ENCODE measurements at regions not wholly inside any gene's neighbourhood (a gene's known extent, or its start where the extent isn't known, plus 50 kb on each side); places are given as distances from the start of the nearest gene placed in this dataset.

- H2AFZ ChIP-seq (ENCODE audit: low read depth, low read length) = no peak overlapping the region
- H3K9ac ChIP-seq (ENCODE audit: low read length) = no peak overlapping the region
- no peaks in the 10 kb centered on the region for H3K9me2 ChIP-seq (ENCODE audit: insufficient read depth, low read length)
- TF ChIP-seq SMC3 (conservative IDR thresholded peaks at IDR 0.05; ENCODE audit: poor library complexity) = no peak
- TF ChIP-seq EP300 (conservative IDR thresholded peaks at IDR 0.05; ENCODE audit: poor library complexity, severe bottlenecking) = no peak
- TF ChIP-seq RAD21 (conservative IDR thresholded peaks at IDR 0.05) = no peak
- no peak for TF ChIP-seq MXI1 (conservative IDR thresholded peaks at IDR 0.05; ENCODE audit: poor library complexity, severe bottlenecking)
- no peak for TF ChIP-seq EZH2 (IDR thresholded peaks at IDR 0.05; ENCODE audit: borderline replicate concordance, insufficient read depth, low read length, poor library complexity, severe bottlenecking)
- TF ChIP-seq POLR2AphosphoS5 (IDR thresholded peaks at IDR 0.05) = no peak
- no peak for TF ChIP-seq REST (IDR thresholded peaks at IDR 0.05; ENCODE audit: borderline replicate concordance)
- no peak for TF ChIP-seq TAF1 (IDR thresholded peaks at IDR 0.05; ENCODE audit: low read depth)
- TF ChIP-seq CTCF (IDR thresholded peaks at IDR 0.05; ENCODE audit: poor library complexity, severe bottlenecking) = no peak
- no peaks in the 10 kb centered on the region for H4K20me1 ChIP-seq (ENCODE audit: insufficient read depth)
- no peak overlapping the region for H3K4me2 ChIP-seq (ENCODE audit: low read length)
- no peak overlapping the region for H3K27ac ChIP-seq (ENCODE audit: low read length)
- no peaks in the 10 kb centered on the region for H3K79me2 ChIP-seq (replicated peaks; ENCODE audit: insufficient read depth, low read length)
- H3K36me3 ChIP-seq (ENCODE audit: insufficient read depth, low read length) = no peaks in the 10 kb centered on the region
- H3F3A ChIP-seq (ENCODE audit: insufficient read depth, low read length, poor library complexity, severe bottlenecking) = peaks cover 6% of the 10 kb centered on the region
- H3K9me3 ChIP-seq (ENCODE audit: low read length) = no peaks in the 10 kb centered on the region
- no peak overlapping the region for H3K4me3 ChIP-seq (ENCODE audit: low read length)
- H3K27me3 ChIP-seq (ENCODE audit: insufficient read depth, low read depth, low read length) = no peaks in the 10 kb centered on the region
Observed at GRCh38 chr6:19754686-19755085, 82.5 kb upstream of the ID4 start.

GRCh38 chr6:19755181-19755580 is 82.0 kb upstream of the ID4 start:
- TF ChIP-seq EP300 (conservative IDR thresholded peaks at IDR 0.05; ENCODE audit: poor library complexity, severe bottlenecking) = no peak
- TF ChIP-seq SMC3 (conservative IDR thresholded peaks at IDR 0.05; ENCODE audit: poor library complexity) = no peak
- TF ChIP-seq RAD21 (conservative IDR thresholded peaks at IDR 0.05) = no peak
- no peak for TF ChIP-seq CTCF (IDR thresholded peaks at IDR 0.05; ENCODE audit: poor library complexity, severe bottlenecking)
- TF ChIP-seq TAF1 (IDR thresholded peaks at IDR 0.05; ENCODE audit: low read depth) = no peak
- no peak for TF ChIP-seq REST (IDR thresholded peaks at IDR 0.05; ENCODE audit: borderline replicate concordance)
- no peak for TF ChIP-seq EZH2 (IDR thresholded peaks at IDR 0.05; ENCODE audit: borderline replicate concordance, insufficient read depth, low read length, poor library complexity, severe bottlenecking)
- no peak for TF ChIP-seq POLR2AphosphoS5 (IDR thresholded peaks at IDR 0.05)
- TF ChIP-seq MXI1 (conservative IDR thresholded peaks at IDR 0.05; ENCODE audit: poor library complexity, severe bottlenecking) = no peak
- Histone ChIP-seq H3F3A (ENCODE audit: insufficient read depth, low read length, poor library complexity, severe bottlenecking) (peaks cover 6% of the 10 kb centered on the region), H3K4me3 (ENCODE audit: low read length) (no peak overlapping the region), H3K36me3 (ENCODE audit: insufficient read depth, low read length) (no peaks in the 10 kb centered on the region), H4K20me1 (ENCODE audit: insufficient read depth) (no peaks in the 10 kb centered on the region), H3K9me3 (ENCODE audit: low read length) (no peaks in the 10 kb centered on the region), H3K79me2 (replicated peaks; ENCODE audit: insufficient read depth, low read length) (no peaks in the 10 kb centered on the region), H3K9me2 (ENCODE audit: insufficient read depth, low read length) (no peaks in the 10 kb centered on the region), H3K9ac (ENCODE audit: low read length) (no peak overlapping the region), H3K4me2 (ENCODE audit: low read length) (no peak overlapping the region), H3K27me3 (ENCODE audit: insufficient read depth, low read depth, low read length) (no peaks in the 10 kb centered on the region), H2AFZ (ENCODE audit: low read depth, low read length) (no peak overlapping the region), H3K27ac (ENCODE audit: low read length) (no peak overlapping the region)
